ENCODE measurements at regions not wholly inside any gene's neighbourhood (a gene's known extent, or its start where the extent isn't known, plus 50 kb on each side); places are given as distances from the start of the nearest gene placed in this dataset.
"Not testable (repeated sequence)": the region's sequence is repeated elsewhere in the genome, so short reads cannot be mapped to it uniquely, and the experiment has no call there.

DNA sequence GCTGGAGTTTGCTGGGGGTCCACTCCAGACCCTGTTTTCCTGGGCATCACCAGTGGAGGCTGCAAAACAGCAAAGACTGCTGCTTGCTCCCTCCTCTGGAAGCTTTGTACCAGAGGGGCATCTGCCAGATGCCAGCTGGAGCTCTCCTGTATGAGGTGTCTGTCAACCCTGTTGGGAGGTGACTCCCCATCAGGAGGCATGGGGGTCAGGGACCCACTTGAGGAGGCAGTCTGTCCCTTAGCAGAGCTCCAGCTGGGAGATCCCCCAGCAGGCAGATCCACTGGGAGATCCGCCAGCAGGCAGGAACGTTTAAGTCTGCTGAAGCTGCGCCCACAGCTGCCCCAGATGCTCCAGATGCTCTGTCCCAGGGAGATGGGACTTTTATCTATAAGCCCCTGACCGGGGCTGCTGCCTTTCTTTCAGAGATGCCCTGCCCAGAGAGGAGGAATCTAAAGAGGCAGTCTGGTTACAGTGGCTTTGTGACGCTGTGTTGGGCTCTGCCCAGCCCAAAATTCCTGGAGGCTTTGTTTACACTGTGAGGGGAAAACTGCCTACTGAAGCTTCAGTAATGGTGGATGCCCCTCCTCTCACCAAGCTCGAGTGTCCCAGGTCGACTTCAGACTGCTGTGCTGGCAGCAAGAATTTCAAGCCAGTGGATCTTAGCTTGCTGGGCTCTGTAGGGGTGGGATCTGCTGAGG, 260.5 kb upstream of the SLC8A1 start:
- DNase-seq: not testable (repeated sequence)

DNA sequence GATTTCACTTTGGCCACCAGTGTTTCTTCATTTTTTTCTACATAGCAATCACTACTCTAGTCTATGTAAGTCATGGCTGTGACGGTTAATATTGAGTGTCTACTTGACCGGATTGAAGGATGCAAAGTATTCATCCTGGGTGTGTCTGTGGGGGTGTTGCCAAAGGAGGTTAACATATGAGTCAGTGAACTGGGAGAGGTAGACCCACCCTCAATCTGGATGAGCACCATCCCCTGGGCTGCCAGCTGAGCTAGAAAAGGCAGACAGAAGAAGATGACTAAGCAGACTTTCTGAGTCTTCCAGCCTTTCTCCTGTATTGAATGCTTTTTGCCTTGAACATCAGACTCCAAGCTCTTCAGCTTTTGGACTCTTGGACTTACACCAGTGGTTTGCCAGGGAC, 265.0 kb upstream of the SLC8A1 start:
- no peak for DNase-seq

DNA sequence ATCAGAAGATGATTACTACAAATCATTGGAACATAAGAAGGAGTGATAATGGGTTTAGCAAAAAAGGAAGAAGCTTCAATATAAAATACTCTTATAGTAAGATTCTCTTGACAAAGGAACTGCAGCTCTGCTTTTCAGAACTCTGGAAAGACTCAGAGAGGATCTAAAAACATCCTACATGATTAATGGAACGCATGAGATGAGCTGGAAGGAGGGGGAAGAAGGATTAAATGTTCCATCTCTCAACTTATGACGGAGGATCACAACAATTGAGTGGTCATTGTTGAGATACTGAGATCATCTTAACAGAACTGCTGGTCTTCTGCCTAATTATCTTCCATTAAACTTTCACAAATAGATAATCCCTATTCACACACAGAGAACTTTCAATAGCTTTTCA, 267.5 kb upstream of the SLC8A1 start:
- no peak for DNase-seq

DNA sequence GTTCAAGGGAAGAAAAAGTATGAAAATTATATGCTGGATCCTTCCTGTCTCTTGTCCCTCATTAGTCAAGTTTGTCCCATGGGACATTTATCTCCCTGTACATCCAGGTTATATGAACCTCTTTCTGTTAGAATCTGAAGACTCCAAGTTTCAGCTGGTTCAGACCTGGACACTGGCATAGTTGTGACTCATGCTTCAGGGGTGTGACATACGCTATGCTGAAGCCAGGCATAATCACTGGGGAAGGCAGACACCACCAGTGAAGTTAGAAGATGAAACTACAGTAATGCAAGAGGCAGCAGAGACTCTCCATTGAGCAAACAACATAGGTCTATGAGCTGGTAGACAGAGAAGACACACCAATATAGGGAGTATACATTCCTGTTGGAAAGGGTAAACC, 269.7 kb upstream of the SLC8A1 start:
- no peak for DNase-seq

DNA sequence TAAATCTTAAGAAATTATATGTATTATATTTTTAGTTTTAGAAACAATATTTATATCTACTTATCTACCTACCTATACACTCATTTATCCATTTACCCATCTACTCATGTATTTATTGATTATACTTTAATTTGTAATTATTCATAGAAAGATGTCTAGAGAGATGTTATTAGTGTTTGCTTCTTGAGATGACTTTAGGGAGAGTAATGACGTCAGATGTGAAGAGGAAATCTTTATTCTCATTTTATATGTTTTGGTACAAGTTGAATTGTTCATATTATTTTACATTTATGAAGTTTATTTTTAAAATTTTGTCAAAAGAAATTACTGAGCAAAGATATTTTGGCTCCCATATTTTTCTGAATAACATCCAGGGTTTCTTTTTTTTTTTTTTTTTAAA, 271.3 kb upstream of the SLC8A1 start:
- no peak for DNase-seq

DNA sequence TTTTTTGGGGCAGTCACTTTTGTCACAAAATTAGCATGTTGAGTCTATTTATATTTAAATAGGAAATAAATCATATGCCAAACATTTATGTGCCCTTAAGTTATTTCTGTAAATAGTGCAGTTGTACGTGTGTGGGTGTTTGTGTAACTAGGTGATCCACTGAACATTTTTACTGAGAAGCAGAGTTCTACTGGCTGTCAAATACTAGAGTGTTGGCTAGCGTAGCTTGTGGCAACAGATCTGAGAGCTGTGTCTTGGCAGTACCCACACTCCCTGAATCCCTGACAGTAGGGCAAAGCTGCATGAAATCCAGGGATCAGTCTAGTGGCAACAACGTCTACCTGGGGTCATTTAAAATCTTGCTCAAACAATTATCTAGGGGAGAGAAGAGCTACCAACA, 273.1 kb upstream of the SLC8A1 start:
- no peak for DNase-seq

DNA sequence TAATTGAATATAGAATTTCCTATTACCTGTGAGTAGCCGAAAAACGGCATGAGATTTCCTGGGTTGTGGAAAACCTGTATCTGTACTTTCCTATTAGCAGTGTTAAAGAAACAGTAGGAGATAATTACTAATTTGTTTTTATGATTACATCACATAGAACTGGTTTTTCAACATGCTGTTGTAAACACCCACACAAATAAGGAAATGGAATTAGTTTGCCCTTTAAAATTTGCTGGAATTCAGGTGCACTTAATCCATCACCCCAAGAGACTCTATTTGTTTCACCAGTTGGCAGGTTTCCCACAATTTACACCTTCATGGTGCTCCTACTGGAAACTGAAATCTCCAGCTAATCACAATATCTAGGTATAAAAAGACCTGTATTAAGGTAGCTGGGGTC, 274.1 kb upstream of the SLC8A1 start:
- DNase-seq: no peak

- DNase-seq: no peak
These were observed 282.9 kb upstream of the SLC8A1 start for GRCh38 chr2:40734797-40735196.

GRCh38 chr2:40737180-40737579, 285.3 kb upstream of the SLC8A1 start:
- no peak for DNase-seq

- DNase-seq: no peak
These were observed 288.5 kb upstream of the SLC8A1 start for GRCh38 chr2:40740419-40740818.

DNA sequence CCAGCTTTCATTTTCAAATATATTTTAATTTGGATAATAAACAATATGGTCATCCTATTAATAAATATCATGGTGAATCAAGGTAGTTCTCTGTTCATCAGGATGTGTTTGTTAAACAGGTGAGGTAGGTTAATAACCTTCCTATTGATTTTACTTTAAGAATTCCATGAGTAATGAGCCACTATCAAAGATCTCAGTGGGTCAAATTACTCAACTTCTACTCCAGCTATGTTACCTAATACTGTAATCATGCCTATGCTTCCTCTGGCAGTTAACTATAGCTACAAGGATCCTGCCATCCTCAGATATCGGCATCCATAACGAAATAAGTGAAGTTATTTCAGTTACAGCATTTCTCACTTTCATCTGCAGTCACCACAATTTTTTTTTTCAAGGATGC, 289.6 kb upstream of the SLC8A1 start:
- no peak for DNase-seq

DNA sequence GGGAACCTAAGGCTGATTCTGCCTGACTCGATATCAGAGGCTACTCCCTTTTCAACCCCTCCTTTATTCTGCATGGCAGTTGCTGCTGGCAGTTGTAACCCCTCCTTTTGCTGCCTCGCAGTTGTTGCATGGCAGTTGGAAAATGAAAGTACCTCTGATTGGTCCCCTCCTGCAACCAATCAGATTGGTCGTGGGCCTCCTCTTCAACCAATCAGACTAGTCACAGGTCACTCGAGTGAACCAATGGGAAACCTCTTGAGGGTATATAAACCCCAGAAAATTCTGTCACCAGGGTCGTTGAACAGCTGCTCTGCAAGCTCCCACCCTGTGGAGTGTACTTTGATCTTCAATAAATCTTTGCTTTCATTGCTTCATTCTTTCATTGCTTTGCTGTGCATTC, 294.3 kb upstream of the SLC8A1 start:
- peak; percentile 6 for DNase-seq

DNA sequence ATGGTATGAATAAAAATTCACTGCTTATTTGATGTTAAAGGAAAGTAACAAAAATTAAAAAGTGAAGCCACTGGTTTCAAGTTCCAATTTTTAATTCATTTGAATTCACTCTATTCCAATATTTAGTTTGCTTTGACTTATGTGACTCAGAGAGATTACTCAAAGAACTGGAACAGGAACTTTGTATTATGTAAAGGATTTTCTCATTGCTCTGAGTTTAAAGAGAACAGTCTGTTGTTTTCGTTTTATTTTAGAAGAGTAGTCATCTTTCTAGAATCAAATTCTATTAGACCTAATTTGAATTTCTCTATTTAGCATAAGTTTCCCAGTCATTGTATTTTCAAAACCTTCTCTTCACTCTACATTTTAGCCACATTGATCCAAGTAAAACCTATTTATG, 300.1 kb upstream of the SLC8A1 start:
- DNase-seq: no peak

DNA sequence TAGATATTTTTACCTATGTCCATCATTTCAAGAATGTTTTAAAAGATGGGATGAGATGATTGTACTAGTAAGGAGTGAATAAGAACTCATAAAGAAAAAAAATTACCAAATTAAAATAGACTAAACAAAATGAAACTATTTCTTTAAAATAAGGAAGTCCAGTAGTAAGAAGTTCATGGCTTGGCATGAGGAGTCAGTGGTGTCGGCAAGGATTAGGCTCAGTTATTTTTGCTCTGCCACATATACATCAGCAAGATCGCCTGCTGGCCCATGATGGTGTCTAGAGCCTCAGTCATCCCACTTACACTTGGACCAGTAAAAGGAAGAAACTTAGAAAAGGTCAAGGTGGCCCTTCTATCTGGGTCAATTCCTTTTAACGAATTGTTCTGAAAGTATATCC, 300.9 kb upstream of the SLC8A1 start:
- no peak for DNase-seq

GRCh38 chr2:40754912-40755311, 303.0 kb upstream of the SLC8A1 start:
- no peak for DNase-seq

DNA sequence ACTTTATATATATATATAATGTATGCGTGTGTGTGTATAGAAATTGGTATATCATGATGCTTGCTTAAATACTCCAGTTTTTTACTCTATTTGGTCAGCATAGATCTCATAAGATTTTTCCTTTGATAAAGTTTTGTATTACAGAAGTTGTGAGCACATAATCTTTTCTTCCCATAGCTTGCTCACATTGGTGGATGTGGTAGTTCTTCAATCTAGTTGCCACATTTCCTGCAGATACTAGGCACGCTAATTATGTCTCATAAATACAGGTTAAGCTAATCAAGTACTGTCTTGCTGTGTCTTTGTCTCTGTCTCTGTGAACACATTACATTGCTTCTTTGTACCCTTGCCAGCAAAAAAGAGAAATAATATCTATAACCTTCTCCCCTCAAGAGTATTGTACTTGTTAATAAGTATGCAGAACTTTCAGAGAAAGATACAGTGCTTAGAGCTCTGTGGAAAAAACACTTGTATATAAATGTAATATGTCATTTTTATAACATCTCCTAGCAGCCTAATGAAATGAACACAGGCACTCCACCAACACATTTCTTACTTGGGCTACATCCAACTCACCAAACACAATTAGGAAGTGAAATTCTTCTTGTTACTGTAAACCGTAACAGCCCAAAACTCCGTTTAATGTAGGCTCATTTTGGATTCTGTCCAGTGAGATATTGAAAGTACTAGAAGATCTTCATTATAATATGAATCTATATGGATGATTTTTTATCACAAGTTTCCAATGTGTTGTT, 306.7 kb upstream of the SLC8A1 start:
- DNase-seq: no peak

DNA sequence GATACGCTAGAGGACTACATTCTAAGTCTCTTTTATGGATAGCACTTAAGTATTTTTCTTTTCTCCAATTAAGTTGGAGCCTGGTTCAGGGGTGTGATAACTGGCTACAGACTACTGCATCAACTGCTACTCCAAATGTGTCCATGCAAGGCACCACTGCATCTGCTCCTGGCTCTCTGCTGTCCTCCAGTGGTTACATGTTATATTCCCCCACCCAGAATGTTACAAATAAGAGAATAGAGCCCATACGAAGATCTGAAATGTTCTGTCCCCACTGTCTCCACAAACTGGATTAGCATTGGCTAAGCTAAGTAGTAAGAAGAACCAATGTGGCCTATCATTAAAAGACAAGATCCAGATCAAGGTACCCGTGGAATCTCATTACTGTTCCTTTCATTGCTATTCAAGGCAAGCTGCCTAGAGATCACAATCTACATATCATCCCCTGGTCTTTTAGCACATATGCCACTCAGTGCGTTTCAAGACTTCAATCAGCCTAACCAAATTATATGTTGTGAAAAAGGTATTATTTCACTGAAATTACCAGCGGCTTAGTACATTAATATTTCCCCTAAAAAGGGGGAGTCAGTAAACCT, 308.3 kb upstream of the SLC8A1 start:
- DNase-seq: no peak

DNA sequence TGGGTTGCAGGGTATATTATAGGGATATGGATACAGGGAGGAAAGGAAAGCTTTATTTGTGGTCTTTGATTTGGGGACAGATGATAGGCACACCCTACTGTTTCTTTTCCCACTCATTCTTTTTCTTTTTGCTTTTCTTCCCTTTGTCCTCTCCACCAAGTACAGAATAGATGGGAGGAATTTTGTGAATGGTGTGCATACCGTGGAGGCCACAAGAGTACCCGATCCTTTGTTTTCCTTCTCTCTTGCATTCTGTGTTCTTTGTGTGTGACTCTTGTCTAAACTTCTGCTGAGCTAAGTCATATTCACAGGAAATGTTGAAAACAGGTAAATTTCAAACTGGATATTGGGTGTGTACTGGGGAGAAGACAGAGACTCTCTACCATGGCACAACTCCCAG, 321.4 kb upstream of the SLC8A1 start:
- no peak for DNase-seq

DNA sequence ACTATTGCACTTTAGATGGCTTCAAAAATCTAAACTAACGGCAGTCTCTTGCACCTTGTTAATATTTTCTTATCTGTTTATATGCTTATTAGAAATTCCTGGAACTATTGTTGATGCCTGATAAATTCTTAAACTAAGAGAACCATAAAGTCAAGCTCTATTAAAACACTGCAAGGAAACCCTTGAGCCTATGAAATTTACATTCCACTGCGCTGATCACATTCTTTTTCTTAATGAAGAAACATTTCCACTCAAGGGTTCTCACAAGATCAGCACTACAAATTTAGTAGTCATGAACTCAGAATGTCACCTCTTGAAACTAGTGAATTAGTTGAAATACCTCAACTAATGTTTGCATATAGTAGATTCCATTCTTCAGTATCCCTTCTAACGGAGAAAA, 331.8 kb upstream of the SLC8A1 start:
- DNase-seq: no peak

GRCh38 chr2:40786636-40787035, 334.7 kb upstream of the SLC8A1 start:
- DNase-seq: no peak

GRCh38 chr2:40797120-40797519, 345.2 kb upstream of the SLC8A1 start:
- no peak for DNase-seq

DNA sequence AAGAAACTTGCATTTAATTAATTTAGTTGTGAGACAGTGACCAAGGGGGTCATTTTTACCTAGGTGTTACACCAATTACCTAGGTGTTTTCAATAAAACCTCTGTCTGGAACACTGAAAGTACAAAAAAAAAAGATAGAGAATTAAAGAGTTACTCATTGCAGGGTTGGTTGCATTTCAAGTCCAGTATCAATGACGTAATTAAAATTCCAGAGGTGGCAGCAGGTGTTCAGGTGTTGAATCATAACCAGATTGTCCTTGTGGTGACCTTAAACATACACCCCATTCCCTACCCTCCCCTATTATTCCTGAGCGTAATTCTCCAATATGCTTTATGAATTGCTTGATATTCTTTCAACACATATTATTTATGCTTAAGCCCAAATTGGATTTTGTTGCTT, 352.0 kb upstream of the SLC8A1 start:
- DNase-seq: no peak

- no peak for DNase-seq
These were observed 357.3 kb upstream of the SLC8A1 start for GRCh38 chr2:40809156-40809555.

DNA sequence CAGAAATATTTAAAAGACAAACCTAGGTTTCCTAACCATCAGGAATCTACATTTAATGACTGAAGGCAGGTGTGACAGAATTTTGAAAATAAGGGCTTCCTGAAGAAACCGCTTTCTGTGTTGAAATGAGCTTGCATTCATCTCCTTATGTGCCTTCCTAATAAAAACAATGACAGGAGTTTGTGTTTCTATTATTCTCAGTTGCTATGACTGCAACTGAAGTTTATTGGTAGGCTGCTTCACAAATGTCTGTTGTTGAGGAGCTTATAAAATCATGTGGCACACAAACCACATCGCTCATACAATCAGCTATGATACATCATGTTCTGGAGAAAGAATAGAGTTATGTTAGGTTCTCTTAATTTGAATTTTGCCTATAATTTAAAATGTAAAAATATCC, 362.7 kb upstream of the SLC8A1 start:
- DNase-seq: no peak

DNA sequence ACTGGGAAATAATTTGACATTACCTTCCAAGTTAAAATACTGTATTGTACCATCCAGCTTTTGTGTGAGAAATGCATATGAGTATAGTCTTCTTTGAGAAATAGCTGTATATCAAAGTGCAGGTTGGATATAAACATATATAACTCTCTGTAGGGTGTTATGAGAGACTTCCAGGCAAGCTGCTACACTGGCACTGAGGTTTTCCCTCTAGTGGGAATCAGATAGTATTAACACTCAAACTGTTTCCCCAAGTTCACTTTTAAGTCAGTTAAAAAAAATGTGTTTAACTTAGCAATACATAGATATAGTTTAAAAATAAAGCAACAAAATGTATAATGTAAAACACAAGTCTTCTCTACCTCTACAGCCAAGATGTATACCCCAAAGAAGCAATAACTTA, 368.4 kb upstream of the SLC8A1 start:
- DNase-seq: no peak
